HepG2 (cell line): ENCODE measurements at regions not wholly inside any gene's neighbourhood (a gene's known extent, or its start where the extent isn't known, plus 50 kb on each side); places are given as distances from the start of the nearest gene placed in this dataset.

Experiments
- ATAC-seq: fragments of 200-7000 bp; cut with Tn5 transposase; 3 replicates; pipeline ENCODE4 v1.9.1; 2020; ENCODE audit warnings: mild to moderate bottlenecking, moderate library complexity
- BruUV-seq: library from RNA; stranded (reverse); fragments of 400-500 nt; replicated peaks from 2 replicates; lab custom pipeline; 2021; lab: Mats Ljungman, UMichigan
- CTCF ChIA-PET: fragments of 300-600 bp; formaldehyde crosslinking; extraction: SDS; loops from one replicate; lab custom pipeline; 2021; ENCODE audit warnings: low total read pairs, inconsistent platforms, low intra/inter-chr PET ratio; lab: Yijun Ruan, JAX
- POLR2A ChIA-PET: fragments of 350-600 bp; sonication (Branson Sonifier 250); formaldehyde crosslinking; loops from one replicate; lab custom pipeline; 2020; ENCODE audit warnings: antibody characterized with exemption, inconsistent platforms; lab: Yijun Ruan, JAX
- DNase-seq: peaks from one replicate; pipeline ENCODE4 v3.0.0-alpha.2; 2015; ENCODE audit warnings: low spot score
- FAIRE-seq: peaks from 3 replicates; lab custom pipeline; 2011; peaks lifted over from hg19 to GRCh38; lab: Jason Lieb, UNC
- H2AFZ ChIP-seq: one replicate; pipeline ENCODE4 v1.6.1; 2011; ENCODE audit warnings: low read length, inconsistent platforms
- H3K27ac ChIP-seq: fragments of 300-600 bp; 3 replicates; pipeline ENCODE4 v1.8.0; 2011; ENCODE audit warnings: mixed run types, mild to moderate bottlenecking, mixed read lengths, low read length, inconsistent platforms; ENCODE audit not compliant: insufficient read depth; ENCODE audit errors: extremely low read length
- H3K27me3 ChIP-seq, 2 experiments: fragments of 200-600 bp in 1 of 2; 2 replicates in 1 of 2; 3 replicates in 1 of 2; pipeline versions ENCODE4 v1.6.0 to v1.8.0; 2011; ENCODE audit warnings: low read length in 2 of 2, mild to moderate bottlenecking in 2 of 2, moderate library complexity in 2 of 2, inconsistent platforms in 1 of 2; ENCODE audit not compliant: insufficient read depth in 2 of 2, control insufficient read depth in 1 of 2
- H3K36me3 ChIP-seq, 2 experiments: fragments of 200-600 bp in 1 of 2; replicated peaks in 1 of 2; 2 replicates in 1 of 2; 3 replicates in 1 of 2; pipeline versions ENCODE4 v1.5.1 to v1.8.0; 2011; ENCODE audit warnings: low read length in 2 of 2, inconsistent platforms in 1 of 2; ENCODE audit not compliant: insufficient read depth in 2 of 2, control insufficient read depth in 1 of 2
- H3K4me1 ChIP-seq: 2 replicates; pipeline ENCODE4 v1.5.1; 2012; ENCODE audit warnings: low read length, inconsistent platforms; ENCODE audit not compliant: insufficient read depth
- H3K4me2 ChIP-seq: 2 replicates; pipeline ENCODE4 v1.6.0; 2011; ENCODE audit warnings: low read depth, low read length, inconsistent platforms
- H3K4me3 ChIP-seq, 3 experiments: fragments of 200-600 bp in 1 of 3; sonication (generic), shearing (Covaris generic) in 1 of 3; replicated peaks in 1 of 3; 2 replicates each; pipeline ENCODE4 v1.5.1; 2011 to 2016; ENCODE audit warnings: low read length in 3 of 3, inconsistent platforms in 2 of 3, low read depth in 2 of 3, mild to moderate bottlenecking in 2 of 3, control low read depth in 1 of 3, mixed read lengths in 1 of 3; ENCODE audit not compliant: insufficient read depth in 1 of 3
- H3K79me2 ChIP-seq: one replicate; pipeline ENCODE4 v1.6.1; 2011; ENCODE audit warnings: low read length, inconsistent platforms; ENCODE audit not compliant: insufficient read depth
- H3K9ac ChIP-seq: 2 replicates; pipeline ENCODE4 v1.6.0; 2011; ENCODE audit warnings: mild to moderate bottlenecking, low read depth, low read length, inconsistent platforms; ENCODE audit not compliant: insufficient read depth
- H3K9me3 ChIP-seq: 2 replicates; pipeline ENCODE4 v1.5.1; 2012; ENCODE audit warnings: mild to moderate bottlenecking, low read length
- H4K20me1 ChIP-seq: 2 replicates; pipeline ENCODE4 v1.6.0; 2011; ENCODE audit warnings: inconsistent platforms, mild to moderate bottlenecking, low read length, moderate library complexity; ENCODE audit not compliant: insufficient read depth
- E2F5 ChIP-seq: sonication (generic); formaldehyde crosslinking; conservative IDR thresholded peaks from 2 replicates; pipeline ENCODE4 v1.4.0; 2020; ENCODE audit warnings: missing genetic modification reagents
- HNF1A ChIP-seq, 2 experiments: sonication (generic) in 1 of 2; formaldehyde crosslinking in 1 of 2; IDR thresholded peaks; 2 replicates each; pipeline versions ENCODE4 v1.4.0 to v1.6.1; 2016 to 2020; ENCODE audit warnings: borderline replicate concordance in 1 of 2, low read depth in 1 of 2, mild to moderate bottlenecking in 1 of 2, missing genetic modification reagents in 1 of 2
- HOXA5 ChIP-seq: sonication (generic); formaldehyde crosslinking; IDR thresholded peaks from 2 replicates; pipeline ENCODE4 v1.4.0; 2020; ENCODE audit warnings: missing genetic modification reagents
- JARID2 ChIP-seq: sonication (generic); formaldehyde crosslinking; IDR thresholded peaks from 2 replicates; pipeline ENCODE4 v1.8.1; 2023; ENCODE audit warnings: missing genetic modification reagents, inconsistent platforms; ENCODE audit not compliant: insufficient replicate concordance
- KDM5A ChIP-seq: fragments of 200-600 bp; sonication (generic); IDR thresholded peaks from 2 replicates; pipeline ENCODE4 v1.7.0; 2018; ENCODE audit warnings: antibody characterized with exemption, mild to moderate bottlenecking, low read length, borderline replicate concordance
- PAWR ChIP-seq: sonication (generic); formaldehyde crosslinking; IDR thresholded peaks from 2 replicates; pipeline ENCODE4 v1.4.0; 2020; ENCODE audit warnings: missing genetic modification reagents, mild to moderate bottlenecking, borderline replicate concordance
- PAX8 ChIP-seq: sonication (generic); formaldehyde crosslinking; IDR thresholded peaks from 2 replicates; pipeline ENCODE4 v1.8.0; 2022; ENCODE audit warnings: mild to moderate bottlenecking, missing genetic modification reagents, borderline replicate concordance
- SATB2 ChIP-seq: sonication (generic); formaldehyde crosslinking; IDR thresholded peaks from 2 replicates; pipeline ENCODE4 v1.5.0; 2020; ENCODE audit warnings: missing genetic modification reagents
- SKI ChIP-seq: fragments of 450-650 bp; IDR thresholded peaks from one replicate; pipeline ENCODE4 v1.6.1; 2018; ENCODE audit warnings: mild to moderate bottlenecking; ENCODE audit not compliant: partially characterized antibody
- SNRNP70 ChIP-seq: fragments of 200-400 bp; formaldehyde crosslinking; IDR thresholded peaks from 2 replicates; pipeline ENCODE4 v1.6.1; 2017; ENCODE audit warnings: mild to moderate bottlenecking, low read depth, low read length, moderate library complexity
- U2AF2 ChIP-seq: fragments of 200-400 bp; formaldehyde crosslinking; IDR thresholded peaks from 2 replicates; pipeline ENCODE4 v1.6.1; 2017; ENCODE audit warnings: low read depth, mild to moderate bottlenecking, low read length
- ZBTB25 ChIP-seq: IDR thresholded peaks from 2 replicates; pipeline ENCODE4 v1.6.1; 2018; ENCODE audit warnings: missing genetic modification reagents
- ZNF12 ChIP-seq: sonication (generic); formaldehyde crosslinking; IDR thresholded peaks from 2 replicates; pipeline ENCODE4 v1.5.0; 2020; ENCODE audit warnings: missing genetic modification reagents
- ZNF274 ChIP-seq: sonication (generic); formaldehyde crosslinking; IDR thresholded peaks from 2 replicates; pipeline ENCODE4 v1.5.1; 2020; ENCODE audit warnings: mild to moderate bottlenecking, missing genetic modification reagents
- ZNF569 ChIP-seq: sonication (generic); formaldehyde crosslinking; IDR thresholded peaks from 2 replicates; pipeline ENCODE4 v1.5.0; 2020; ENCODE audit warnings: mild to moderate bottlenecking, missing genetic modification reagents, moderate library complexity, borderline replicate concordance
- WGBS: methylation state at CpG from one replicate; pipeline ENCODE4 v1.1.6; 2017; ENCODE audit warnings: low lambda C conversion rate; 5-methylcytosine and 5-hydroxymethylcytosine counted together
- in situ Hi-C: cut with HindIII; loops from 2 replicates; pipeline ENCODE4 v1.10.0; 2017; ENCODE audit warnings: low pct_unique_long_range_greater_than_20kb; ENCODE audit not compliant: extremely low pct_ligation_motif_present
- intact Hi-C: fragments of 100-400 bp; cut with micrococcal nuclease; formaldehyde crosslinking; loops from one replicate; pipeline ENCODE4 v1.10.0; 2022; ENCODE audit not compliant: unreplicated experiment

DNA sequence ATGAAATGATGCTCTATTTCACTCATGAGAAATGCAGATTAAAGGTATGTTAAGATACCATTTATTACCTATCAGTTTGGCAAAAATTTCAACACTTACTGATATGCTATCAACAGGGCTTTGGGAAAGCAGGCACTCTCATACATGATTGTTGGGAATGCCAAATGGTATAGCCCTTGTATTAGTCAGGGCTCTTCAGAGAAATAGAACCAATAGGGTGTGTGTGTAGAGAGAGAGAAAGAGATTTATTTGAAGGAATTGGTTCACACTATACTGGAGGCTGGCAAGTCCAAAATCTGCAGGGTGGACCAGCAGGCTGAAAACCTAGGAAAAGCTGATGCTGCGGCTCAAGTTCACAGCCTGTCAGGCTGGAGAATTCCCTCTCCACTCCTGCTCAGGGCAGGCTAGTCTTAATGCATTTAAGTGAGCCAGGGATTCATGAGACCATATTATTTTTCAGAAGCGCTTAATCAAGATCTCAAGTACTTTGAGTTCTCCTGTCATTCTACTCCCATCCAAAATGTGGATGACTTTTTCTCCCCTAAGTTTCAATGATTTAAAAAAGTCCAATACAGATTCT lies 72.4 kb downstream of the NHLRC3 start:
- H3K27ac ChIP-seq: no peak overlapping the region
- no peak for DNase-seq
- BruUV-seq: no TSS peak
- H3K4me1 ChIP-seq: no peaks in the 10 kb centered on the region
- H4K20me1 ChIP-seq: no peaks in the 10 kb centered on the region
- ATAC-seq: no peak
- H3K9me3 ChIP-seq: no peaks in the 10 kb centered on the region
- H3K27me3 ChIP-seq: peaks cover 0 to 14% of the 10 kb centered on the region in 2 experiments; a peak in 1 of 5 replicates
- in situ Hi-C loops: no loop called here
- no peaks in the 10 kb centered on the region for H3K36me3 ChIP-seq
- TF ChIP-seq KDM5A (no peak), ZNF569 (CRISPR knock-in tag) (no peak), JARID2 (CRISPR knock-in tag) (no peak), SNRNP70 (no peak), SKI (no peak), U2AF2 (no peak), E2F5 (no peak), ZNF12 (CRISPR knock-in tag) (no peak), PAWR (CRISPR knock-in tag) (no peak), PAX8 (CRISPR knock-in tag) (no peak), ZBTB25 (CRISPR knock-in tag) (no peak), HNF1A (IDR thresholded peaks at IDR 0.05; ENCODE audit: low read depth) (no peak), HNF1A (CRISPR knock-in tag; IDR thresholded peaks at IDR 0.05; ENCODE audit: borderline replicate concordance) (no peak), HOXA5 (CRISPR knock-in tag) (no peak), ZNF274 (no peak), SATB2 (CRISPR knock-in tag) (no peak)
- FAIRE-seq: no peak
- H2AFZ ChIP-seq: no peak overlapping the region
- H3K4me3 ChIP-seq: no peak overlapping the region
- H3K79me2 ChIP-seq: no peaks in the 10 kb centered on the region
- intact Hi-C loops: no loop called here
- WGBS: 35% methylated on average over 2 of the region's 2 CpGs
- ChIA-PET POLR2A (no interaction called here), CTCF (no interaction called here)
- no peak overlapping the region for H3K9ac ChIP-seq
- H3K4me2 ChIP-seq: no peak overlapping the region
